ENCODE measurements at regions not wholly inside any gene's neighbourhood (a gene's known extent, or its start where the extent isn't known, plus 50 kb on each side); places are given as distances from the start of the nearest gene placed in this dataset.

DNA sequence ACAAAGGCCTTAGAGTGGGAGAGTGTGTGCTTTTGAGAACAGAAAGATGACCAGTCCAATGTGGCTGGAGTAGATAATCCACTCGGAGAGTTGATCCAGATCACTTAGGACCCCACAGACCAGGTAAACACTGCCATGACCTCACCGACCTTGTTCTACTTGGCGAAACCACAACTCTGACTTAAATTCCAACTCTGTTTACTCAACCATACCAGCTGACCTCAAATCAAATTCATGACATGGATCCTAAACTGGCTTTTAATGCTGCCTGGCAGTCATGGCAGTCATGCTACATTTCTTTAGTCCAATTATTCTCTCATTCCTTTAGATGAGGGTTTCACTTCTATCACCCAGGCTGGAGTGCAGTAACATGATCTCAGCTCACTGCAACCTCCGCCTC lies 347.1 kb upstream of the FAM98A start:
- no peak overlapping the region for H3K4me3 ChIP-seq (ENCODE audit: control insufficient read depth, low read depth, low read length)
- no peak for DNase-seq (ENCODE audit: low read depth)
- TF ChIP-seq, protein P1, sequence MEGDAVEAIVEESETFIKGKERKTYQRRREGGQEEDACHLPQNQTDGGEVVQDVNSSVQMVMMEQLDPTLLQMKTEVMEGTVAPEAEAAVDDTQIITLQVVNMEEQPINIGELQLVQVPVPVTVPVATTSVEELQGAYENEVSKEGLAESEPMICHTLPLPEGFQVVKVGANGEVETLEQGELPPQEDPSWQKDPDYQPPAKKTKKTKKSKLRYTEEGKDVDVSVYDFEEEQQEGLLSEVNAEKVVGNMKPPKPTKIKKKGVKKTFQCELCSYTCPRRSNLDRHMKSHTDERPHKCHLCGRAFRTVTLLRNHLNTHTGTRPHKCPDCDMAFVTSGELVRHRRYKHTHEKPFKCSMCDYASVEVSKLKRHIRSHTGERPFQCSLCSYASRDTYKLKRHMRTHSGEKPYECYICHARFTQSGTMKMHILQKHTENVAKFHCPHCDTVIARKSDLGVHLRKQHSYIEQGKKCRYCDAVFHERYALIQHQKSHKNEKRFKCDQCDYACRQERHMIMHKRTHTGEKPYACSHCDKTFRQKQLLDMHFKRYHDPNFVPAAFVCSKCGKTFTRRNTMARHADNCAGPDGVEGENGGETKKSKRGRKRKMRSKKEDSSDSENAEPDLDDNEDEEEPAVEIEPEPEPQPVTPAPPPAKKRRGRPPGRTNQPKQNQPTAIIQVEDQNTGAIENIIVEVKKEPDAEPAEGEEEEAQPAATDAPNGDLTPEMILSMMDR (IDR thresholded peaks at IDR 0.05; ENCODE audit: control insufficient read depth, insufficient read depth, low read depth, low read length, missing control alignments) = no peak

DNA sequence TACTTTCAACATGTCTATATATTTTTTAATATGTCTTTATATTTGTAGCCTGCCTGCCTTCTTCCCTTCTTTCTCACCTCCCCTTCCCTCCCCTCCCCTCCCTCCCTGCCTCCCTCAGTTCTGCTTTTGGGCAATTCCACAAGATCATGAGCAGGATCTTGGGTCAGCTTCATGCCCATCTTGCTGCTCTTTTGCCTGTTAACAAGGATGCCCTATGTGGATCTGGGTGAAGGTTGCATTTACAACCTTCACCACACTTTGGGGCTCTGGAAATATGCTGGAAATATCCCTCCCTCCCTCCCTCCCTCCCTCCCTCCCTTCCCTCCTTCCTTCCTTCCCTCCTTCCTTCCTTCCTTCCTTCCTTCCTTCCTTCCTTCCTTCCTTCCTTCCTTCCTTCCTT lies 334.1 kb upstream of the FAM98A start:
- DNase-seq (ENCODE audit: low read depth) = no peak
- no peak overlapping the region for H3K4me3 ChIP-seq (ENCODE audit: control insufficient read depth, low read depth, low read length)
- TF ChIP-seq, protein P1 (IDR thresholded peaks at IDR 0.05; ENCODE audit: control insufficient read depth, insufficient read depth, low read depth, low read length, missing control alignments) = no peak

DNA sequence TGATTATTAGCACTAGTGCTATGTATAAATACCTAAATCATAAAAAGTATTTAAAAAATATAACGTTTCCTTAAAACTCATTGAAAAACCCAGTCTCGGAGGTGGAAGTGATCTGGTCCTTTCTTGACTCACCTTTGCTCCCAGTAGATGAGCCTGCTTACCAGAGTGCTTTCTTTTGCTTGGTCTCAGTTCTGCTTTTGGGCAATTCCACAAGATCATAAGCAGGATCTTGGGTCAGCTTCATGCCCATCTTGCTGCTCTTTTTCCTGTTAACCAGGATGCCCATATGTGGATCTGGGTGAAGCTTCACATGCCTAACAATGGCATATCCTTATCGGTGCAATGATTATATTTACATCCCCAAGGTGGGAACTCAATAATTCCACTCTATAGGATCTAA lies 332.1 kb upstream of the FAM98A start:
- TF ChIP-seq, protein P1 (IDR thresholded peaks at IDR 0.05; ENCODE audit: control insufficient read depth, insufficient read depth, low read depth, low read length, missing control alignments) = no peak
- DNase-seq (ENCODE audit: low read depth) = no peak
- H3K4me3 ChIP-seq (ENCODE audit: control insufficient read depth, low read depth, low read length) = no peak overlapping the region

DNA sequence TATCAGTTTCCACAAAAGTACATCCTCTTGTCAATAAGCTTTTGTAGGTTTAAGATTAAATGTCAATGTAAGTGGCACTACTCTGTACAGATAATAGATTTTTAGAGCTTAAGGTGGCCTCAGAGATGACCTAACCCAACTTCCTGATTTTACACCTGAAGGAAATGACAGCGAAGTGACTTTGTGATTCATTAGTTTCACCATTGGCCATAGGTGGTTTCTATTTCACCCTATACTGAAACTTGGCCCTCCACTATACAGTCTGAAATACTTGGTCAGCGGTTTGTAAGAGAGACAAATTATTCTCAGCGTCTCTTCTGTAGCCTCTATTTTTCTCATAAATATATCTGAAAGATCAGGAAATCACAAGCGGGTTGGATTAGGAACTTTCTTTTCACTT lies 330.4 kb upstream of the FAM98A start:
- TF ChIP-seq, protein P1 (IDR thresholded peaks at IDR 0.05; ENCODE audit: control insufficient read depth, insufficient read depth, low read depth, low read length, missing control alignments) = no peak
- no peak overlapping the region for H3K4me3 ChIP-seq (ENCODE audit: control insufficient read depth, low read depth, low read length)
- DNase-seq (ENCODE audit: low read depth) = no peak

DNA sequence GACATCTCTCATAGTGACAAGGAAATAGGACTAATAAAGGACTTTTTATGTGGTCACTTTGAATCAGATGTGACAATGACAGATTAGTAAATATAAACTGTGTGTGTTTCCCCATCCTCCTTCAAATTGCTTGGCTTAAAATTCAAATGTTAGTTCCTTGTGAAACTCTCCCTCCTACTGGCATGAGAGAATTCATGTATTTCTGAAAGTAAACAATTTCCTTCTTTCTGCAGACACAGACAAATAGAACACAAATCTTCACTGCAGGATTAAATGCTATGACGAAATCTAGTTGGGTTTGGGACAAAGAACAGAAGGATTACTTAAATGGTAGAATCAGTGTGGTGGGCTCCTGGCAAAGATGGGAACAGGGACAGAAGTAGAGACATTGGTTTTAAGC lies 328.7 kb upstream of the FAM98A start:
- no peak for DNase-seq (ENCODE audit: low read depth)
- H3K4me3 ChIP-seq (ENCODE audit: control insufficient read depth, low read depth, low read length) = no peak overlapping the region
- TF ChIP-seq, protein P1 (IDR thresholded peaks at IDR 0.05; ENCODE audit: control insufficient read depth, insufficient read depth, low read depth, low read length, missing control alignments) = no peak

DNA sequence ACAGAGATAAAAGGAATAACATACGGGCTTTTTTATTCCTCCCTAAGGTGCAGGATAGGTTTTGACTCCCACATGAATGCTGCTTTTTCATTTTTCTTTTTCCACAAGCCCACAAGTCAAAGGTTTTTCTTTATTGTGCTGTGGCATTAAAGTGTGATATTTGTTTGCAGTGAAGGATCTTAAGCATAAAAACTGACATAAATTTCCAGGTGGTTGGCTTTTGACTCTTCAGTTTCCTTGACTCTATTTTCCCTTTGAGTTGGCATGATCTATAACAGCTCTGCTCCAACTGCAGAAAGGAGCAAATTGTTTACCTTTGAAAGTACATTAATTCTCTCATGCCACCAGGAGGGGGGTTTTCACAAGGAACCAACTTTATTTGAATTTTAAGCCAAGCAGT lies 326.2 kb upstream of the FAM98A start:
- no peak for DNase-seq (ENCODE audit: low read depth)
- no peak overlapping the region for H3K4me3 ChIP-seq (ENCODE audit: control insufficient read depth, low read depth, low read length)
- TF ChIP-seq, protein P1 (IDR thresholded peaks at IDR 0.05; ENCODE audit: control insufficient read depth, insufficient read depth, low read depth, low read length, missing control alignments) = no peak

DNA sequence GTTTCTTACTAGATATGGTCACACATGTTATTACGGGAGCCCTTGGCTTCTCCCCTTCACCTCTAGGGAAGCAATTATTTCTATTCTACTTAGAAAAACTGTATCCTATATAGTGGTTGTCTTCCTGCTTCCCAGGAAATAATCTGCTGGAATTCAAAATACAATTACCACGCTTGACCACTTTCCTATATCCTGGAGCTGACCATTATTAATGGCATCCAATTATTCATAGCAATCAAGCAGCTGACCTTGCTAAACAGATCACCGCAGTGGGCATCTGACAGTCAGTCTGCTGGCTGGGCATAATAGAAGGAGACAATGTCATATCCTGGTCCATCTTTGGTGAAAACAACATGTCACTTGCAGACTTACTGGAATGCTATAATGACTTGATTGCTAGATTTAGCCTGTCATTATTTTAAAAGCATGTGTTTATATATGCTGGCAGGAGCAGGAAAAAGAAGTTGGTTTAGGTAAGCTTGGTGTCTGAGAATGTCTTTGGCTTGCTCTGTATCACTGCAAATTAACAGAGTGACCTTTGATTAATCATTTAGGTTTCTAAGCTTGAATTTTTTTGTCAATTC lies 325.6 kb upstream of the FAM98A start:
- TF ChIP-seq, protein P1 (IDR thresholded peaks at IDR 0.05; ENCODE audit: control insufficient read depth, insufficient read depth, low read depth, low read length, missing control alignments) = no peak
- no peak for DNase-seq (ENCODE audit: low read depth)
- no peak overlapping the region for H3K4me3 ChIP-seq (ENCODE audit: control insufficient read depth, low read depth, low read length)
